GM19043 (cell line): ENCODE measurements at regions not wholly inside any gene's neighbourhood (a gene's known extent, or its start where the extent isn't known, plus 50 kb on each side); places are given as distances from the start of the nearest gene placed in this dataset.
"Not testable (repeated sequence)": the region's sequence is repeated elsewhere in the genome, so short reads cannot be mapped to it uniquely, and the experiment has no call there.

Experiments
- ATAC-seq: cut with Tn5 transposase; IDR thresholded peaks from one replicate; pipeline ENCODE4 v1.9.1; 2021; ENCODE audit warnings: low read depth; ENCODE audit not compliant: unreplicated experiment

DNA sequence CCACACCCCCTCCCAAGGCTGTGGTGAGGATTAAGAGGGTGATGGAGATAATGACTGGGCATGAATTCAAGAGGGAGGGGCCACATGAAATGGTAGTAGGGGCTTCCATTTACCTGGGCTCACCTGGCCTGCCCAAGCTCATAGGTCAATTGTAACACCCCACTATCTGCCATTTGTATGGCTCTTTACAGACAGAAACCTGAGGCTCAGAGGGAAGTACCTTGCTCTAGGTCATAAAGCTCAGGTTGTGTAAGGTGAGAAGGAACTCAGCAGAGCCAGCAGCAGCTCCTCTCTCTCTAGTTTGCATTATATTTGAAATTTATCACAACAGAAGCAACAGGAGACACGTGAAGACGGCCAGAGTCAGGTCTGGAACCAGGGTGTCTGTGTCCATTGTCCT is 133.4 kb upstream of the ALDH1B1 start:
- no peak for ATAC-seq

DNA sequence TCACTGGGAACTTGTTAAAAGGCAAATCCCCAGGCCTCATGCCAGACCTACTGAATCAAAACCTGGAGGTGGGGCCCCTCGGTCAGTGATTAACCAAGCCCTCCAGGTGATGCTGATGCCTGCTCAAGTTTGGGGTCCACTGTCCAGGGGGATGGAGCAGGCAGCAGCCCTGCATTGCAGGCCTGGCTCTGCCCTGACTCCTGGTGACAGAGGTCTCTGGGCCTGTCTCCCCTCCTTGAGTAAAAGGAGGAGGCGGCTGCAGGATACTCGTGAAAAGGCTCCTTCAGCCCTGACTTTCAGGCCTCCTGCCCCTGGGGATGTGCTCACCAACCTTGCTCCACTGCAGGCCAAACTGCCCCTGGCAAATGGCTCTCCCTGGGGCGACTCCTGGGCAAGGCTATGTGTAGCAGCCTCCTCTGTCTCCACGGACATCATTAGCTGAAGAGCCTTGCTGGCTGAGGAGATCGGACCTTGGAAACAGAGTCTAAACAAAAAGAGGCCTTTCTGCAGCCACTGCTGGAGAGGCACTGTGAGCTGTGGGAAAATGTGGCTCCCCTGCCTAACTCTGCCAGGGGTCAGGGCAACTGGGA is 134.8 kb upstream of the ALDH1B1 start:
- ATAC-seq = no peak

DNA sequence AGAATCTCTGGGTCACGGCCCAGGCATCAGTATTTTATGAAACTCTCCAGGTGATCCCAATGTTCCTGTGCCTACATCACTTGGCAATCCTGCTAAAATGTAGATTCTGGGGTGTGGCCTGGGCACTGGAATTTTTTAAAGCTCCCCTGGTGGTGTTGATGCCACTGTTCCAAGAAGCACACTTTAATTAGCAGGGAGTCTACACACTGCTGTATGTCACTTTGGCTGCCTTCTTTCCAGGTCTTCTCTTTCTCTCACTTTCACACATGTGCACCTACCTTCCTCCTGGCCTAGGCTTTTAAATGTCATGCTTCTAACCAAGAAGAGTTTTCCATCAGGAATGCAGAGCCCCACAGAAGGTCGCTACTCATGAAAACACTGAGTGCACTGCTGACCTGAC is 136.0 kb upstream of the ALDH1B1 start:
- ATAC-seq = no peak

DNA sequence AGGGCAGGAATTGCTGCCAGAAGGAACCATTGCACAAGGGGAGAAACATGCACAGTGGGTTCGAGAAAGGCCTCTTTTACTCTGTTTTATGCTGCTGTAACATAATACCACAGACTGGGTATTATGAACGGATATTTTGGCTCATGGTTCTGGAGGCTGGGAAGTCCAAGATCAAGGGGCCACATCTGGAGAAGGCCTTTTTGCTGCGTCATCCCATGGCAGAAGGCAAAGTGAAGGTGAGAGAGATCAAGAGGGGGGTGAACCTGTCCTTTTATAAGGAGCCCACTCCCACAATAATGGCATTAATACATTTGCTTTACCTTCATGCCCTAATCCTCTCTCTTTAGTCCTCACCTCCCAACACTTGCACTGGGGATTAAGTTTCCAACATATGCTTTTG is 136.9 kb upstream of the ALDH1B1 start:
- no peak for ATAC-seq

DNA sequence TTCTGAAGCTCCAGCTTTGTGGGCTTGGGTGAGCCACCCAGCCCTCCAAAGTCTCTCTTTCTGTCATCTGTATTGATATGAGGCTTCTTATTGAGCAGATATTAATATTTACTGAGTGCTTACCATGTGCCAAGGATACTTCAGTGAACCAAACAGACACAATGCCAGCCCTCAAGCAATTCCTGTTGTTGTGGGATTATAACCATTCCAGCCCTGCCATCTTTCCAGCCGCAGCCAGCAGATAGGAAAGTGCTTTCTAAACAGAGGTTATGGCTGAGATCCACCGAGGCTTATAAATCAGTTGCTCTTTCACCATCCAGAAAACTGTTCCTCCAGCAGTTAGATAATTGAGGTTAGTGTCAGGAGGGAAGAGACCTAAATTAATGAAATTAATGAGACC is 137.7 kb upstream of the ALDH1B1 start:
- ATAC-seq = no peak

DNA sequence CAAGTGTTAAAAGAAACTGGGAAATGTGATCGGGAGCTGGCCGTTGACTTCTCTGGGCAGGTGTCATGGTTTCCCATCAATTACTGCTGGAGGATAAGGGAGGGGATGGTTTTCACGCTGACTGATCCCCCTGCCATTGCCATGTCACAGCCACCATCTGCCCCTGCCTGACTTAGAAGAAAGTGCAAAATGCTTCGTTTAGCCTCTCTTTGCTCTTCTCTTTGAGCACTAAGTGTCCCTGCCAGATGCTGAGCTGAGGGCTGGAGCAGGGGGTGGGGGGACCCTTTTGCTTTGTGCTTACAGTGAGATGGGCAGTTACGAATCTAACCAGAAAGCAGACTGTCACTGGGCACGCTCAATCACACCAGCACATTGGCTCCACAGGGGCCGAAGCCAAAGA is 138.4 kb upstream of the ALDH1B1 start:
- ATAC-seq = no peak

DNA sequence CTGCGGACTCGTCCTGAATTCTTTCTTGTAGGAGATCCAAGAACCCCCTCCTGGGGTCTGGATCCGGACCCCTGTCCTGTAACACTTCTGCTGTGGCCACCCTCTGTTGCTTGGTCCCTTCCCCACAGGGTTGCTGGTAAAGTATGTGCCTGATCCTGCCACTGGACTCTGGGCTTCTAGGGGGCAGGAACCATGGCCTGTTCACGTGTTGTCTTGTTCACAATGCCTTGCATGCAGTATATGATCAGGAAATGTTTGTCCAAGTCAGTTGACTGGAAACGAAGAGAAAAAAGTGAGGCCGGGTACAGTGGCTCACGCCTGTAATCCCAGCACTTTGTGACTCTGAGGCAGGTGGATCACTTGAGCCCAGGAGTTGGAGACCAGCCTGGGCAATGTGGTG is 139.3 kb upstream of the ALDH1B1 start:
- ATAC-seq = no peak

DNA sequence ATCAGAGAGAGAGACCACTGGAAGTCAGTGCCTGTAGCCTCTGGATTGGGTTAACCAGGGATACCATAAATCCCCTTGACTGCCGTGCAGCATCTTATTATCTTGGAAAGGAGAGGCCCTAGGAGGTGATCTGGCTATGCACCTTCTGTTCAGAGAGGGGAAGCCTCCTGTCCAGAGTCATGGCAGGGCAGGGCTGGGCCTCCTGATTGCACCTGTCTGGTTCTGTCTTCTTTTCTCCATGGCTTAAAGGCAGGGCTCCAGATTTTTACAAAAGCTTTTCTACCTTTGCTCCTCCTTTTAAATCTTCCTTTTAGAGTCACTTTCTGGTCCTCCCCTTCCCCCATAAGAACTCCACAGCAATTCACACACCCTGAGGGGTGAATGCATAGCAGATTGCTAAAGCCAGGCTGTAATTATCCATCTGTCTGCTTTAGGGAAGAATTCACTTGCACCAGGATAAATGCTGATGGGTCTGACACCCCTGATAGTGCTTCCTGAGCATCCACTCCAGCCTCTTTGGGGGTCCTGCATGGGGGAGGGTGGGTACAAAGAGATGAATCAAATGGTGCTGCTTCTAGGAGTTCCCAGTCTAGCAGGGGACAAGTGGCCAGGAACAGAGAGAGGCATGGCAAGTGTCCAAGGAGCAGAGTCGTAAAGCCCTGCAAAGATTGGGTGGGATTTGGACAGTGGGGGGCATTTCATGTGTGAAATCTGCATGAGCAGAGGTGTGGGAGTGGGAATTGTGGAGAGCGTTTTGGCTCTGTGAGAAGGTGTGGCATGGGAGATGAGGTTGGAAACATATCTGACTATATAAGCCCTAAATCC is 141.3 kb upstream of the ALDH1B1 start:
- no peak for ATAC-seq

DNA sequence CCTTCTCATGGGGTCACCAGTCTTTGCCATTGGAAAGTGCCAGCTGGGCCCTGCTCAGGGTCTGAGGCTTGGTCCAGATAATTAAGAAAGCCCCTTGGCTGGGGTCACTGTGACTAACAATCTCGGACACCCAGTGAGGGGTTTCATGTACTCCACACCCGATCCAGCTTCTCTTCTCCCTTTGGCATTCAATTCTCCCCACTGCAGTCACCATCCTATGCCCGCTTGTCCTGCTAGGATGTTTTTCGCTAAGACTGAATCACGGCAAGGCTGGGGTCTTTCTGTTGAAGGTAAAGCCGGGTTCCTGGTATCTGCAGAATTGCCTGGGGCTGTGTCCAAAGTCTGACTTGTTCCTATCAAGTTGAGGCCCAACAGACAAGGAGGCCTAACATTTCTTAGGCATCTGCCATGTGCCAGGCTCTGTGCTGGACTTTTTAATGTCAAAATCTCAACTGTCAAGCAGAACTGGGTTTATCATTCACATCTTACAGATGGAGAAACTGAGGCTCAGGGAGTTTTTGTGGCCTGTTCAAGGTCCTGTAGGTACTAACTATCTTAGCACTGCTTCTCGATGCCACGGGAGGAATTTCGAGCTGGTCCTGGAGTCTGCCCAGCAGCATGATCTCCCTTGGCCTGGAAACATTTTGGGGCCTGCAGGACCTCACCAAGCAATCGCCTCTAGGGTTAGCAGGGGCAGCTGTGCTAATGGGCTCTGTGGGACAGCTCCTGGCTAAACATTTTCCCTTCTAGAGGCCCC is 142.0 kb upstream of the ALDH1B1 start:
- ATAC-seq = no peak

DNA sequence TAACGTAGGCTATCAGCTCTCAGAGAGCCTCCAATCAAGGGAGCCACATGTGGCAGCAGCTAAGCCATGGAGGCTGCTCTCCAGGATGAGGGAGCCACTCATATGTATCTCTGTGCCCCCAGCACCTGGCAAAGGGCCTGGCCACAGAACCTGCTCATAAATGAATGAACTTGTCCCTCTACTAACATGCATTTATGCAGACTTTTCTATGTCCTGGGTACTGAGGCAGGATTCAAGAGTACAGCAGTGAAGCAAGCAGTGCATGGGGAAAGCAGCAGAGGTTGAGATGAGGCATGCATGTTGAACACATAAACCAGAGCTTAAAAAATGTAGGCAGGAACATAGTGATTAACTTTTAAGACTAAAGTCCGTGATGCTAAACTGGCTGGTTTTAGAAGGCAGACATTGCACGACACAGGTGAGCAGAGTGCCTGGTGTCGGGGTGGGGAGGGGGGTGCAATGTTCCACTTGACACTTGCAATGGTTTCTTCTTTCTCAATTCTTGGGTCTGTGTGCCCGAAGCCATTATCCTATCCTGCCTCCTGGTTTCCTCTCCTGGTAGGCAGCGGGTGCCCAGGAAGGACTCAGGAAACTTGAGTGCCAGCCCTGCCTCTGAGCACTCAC is 142.8 kb upstream of the ALDH1B1 start:
- no peak for ATAC-seq

DNA sequence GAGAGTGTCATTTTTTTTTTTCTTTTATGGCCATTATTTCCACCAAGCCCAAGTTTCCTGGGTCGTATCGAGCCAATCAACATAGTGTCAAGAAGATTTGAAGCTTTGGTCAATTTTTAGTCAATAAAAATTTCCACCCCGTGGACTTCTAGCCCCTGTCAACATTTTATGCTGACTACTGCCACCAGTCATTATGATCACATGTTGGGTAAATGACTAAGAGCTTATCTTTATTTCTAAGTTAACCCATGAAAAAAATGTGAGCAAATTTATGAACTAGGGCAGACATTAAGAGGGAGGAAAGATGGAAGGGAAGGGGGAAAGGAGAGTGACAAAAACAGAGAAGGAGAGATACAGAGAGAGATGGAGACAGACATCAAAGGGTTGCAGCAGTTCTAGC is 143.5 kb upstream of the ALDH1B1 start:
- ATAC-seq = no peak

DNA sequence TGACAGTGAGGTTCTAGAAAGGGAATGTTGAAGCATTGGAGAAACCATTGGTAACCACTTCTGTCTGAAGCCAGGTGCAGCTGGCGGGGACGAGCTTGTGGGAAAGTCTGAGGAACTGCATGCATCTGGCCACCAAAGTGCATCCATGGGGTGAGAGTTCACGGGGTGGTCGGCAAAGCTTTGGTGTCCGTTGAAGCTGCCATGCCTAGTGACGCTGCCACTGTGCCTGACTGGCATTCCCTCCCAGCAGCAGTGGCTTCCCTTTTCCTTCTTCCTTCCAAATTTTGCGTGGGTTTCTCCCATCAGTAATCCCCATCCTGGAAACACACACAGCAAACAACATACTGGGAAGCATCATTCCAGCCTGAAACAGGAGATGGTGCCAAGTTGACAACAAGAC is 145.7 kb upstream of the ALDH1B1 start:
- no peak for ATAC-seq

DNA sequence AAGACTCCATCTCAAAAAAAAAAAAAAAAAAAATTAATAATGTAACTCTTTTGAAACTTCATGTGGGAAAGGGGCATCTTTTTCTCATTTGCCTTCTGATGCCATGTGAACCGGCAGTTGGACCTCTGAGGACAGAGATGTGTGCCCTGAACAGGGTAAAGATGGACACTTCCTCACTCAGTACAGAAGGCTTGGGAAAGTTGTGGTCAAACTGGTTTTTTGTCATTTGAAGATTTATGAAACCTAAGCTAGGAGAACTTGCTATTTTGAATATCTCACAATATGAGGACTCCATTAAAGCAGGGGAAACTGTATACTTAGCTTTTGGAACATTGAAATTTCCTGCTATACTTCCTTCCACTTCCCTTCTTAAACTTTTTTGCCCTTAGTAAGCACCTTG is 147.5 kb upstream of the ALDH1B1 start:
- ATAC-seq = no peak

DNA sequence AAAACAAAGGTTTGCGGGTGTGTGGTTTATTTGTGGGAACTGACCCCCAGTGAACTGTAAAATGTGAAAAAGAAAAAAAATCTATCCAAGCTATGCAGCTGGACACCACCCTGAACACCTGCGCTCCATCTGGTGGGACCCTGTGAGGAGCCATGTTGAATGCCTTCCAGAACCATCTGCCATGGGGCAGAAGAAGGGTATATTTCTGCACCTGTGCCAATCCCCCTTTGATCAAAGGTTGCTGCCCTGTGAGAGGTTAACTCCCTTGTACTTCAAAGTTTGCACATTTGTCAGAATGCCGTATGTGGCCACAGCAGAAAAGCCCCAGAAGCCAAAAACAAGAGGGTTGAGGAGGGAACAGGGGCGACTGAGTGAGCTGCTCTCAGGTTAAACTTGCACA is 148.5 kb upstream of the ALDH1B1 start:
- ATAC-seq = no peak

DNA sequence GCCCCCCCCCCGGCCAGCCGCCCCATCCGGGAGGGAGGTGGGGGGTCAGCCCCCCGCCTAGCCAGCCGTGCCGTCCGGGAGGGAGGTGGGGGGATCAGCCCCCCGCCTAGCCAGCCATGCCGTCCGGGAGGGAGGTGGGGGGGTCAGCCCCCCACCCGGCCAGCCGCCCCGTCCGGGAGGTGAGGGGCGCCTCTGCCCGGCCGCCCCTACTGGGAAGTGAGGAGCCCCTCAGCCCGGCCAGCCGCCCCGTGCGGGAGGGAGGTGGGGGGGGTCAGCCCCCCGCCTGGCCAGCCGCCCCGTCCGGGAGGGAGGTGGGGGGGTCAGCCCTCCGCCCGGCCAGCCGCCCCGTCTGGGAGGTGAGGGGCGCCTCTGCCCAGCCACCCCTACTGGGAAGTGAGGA is 150.4 kb upstream of the ALDH1B1 start:
- not testable (repeated sequence) for ATAC-seq

DNA sequence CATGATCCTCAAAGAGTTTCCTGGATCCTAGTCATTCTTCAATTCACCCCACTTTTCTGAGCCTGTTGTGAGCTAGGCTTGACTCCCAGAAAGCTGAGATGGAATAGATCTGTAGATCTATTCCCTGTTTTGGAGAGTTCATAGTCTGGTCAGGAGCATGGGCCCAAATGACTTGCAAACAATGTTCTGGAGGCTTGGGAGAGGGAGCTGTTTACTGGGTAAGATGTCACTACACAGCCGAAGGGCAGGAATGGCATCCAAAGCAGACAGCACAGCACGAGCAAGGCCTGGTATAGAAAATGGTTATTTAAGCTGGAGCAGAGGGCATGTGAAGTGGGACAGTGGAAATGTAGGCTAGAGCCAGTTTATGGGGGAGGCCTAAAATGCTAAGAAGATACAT is 152.5 kb upstream of the ALDH1B1 start:
- no peak for ATAC-seq

DNA sequence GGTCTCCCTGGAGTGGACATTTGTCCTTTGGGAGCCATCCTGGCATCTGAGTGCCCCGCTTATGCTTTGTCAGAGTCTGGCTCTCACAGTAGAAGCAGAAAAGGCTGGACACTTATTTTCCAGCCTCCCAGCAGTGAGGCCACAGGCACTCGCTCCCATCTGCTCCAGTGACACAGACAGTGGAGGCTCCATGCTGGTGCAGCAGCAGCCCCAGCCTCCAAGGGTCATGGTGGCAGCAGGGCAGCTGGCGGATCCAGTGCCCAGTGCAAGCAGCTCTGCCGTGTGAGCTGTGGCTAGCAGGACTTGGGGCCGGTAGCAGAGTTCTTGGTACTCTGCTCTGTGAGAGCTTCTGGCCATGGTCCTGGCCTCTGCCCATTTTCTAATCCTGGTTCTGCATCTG is 157.3 kb upstream of the ALDH1B1 start:
- ATAC-seq = no peak

DNA sequence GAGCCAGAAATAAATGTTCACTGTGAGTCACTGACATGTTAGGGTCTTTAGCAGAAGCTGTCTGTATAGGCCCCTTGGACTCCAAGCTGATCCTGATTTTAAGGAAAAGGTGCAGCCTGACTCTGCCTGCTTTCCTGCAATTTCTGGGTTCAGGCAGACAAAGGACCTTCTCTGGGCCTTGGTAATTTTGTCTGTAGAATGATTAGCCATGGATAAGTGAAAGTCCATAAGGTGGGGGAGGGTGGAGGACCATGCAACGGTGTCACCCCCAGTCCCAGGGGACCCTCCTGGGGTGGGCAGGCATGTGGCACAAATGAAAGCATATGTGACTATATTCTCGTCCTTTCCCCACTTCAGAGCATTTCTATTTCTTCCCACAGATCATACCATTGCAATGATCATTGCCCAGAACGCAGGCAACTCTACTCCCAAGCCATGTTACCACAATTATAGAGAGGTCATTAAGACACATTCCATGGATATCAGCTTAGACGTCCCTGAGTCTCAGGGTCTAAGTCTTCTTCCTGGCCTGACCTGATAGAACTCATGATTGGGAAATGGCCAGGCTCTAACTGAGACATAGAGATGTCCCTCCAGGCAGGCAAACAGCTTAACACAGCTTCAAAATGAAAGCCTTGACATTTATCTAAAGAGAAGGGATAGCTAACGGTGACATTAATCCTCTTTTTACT is 157.9 kb upstream of the ALDH1B1 start:
- ATAC-seq = no peak

DNA sequence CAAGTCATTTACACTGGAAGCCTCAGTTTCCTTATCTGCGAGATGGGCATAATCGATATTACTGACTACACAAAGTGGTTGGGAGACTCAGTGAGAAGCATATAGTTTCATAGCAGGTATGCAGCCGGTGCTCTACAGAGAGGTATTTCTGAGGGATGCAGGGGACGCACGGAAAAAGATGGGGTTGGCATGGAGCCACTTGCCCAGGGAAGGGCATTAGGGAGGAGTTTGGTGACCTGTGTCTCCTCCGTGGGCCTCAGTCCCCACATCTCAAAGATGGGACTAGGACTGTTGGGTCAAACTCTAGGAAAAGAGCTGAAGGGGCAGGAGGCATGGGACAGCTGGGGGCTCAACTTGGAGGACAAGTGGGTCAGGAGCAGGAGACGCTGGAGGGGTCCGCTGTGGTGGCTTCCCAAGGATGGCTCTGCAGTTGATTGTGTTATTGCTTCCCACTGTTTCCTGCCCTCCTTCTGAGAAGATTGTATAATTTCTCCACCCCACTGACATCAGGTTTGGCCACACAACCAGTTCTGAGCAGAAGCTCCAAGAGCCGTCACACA is 158.6 kb upstream of the ALDH1B1 start:
- ATAC-seq = no peak

DNA sequence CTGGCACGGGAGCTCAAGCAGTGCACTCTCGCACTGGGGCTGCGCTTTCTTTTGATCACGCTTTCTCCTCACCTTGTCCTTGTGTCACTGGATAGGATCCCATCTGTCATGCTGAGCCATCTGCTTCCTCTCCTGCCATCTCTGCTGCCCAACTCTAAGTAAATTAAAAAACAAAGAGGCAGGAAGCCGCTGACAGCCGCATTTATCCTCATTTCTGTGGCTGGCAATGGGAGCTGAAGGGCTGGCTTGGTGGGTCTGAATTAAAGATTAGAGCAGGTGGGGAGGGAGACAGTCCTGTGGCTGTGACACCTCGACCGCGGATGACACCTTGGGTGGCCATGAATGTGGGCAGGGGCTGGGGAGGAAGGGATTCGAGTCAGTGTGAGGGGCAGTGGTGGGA is 159.2 kb upstream of the ALDH1B1 start:
- ATAC-seq = no peak
